HL-60 (cell line): ENCODE measurements at regions not wholly inside any gene's neighbourhood (a gene's known extent, or its start where the extent isn't known, plus 50 kb on each side); places are given as distances from the start of the nearest gene placed in this dataset.

ENCODE experiments used
- POLR2AphosphoS5 ChIP-seq: IDR thresholded peaks from 2 replicates; pipeline ENCODE4 v1.6.1; 2012; ENCODE audit warnings: low read depth
- REST ChIP-seq: IDR thresholded peaks from 2 replicates; pipeline ENCODE4 v1.6.1; 2012; ENCODE audit warnings: low read depth; ENCODE audit not compliant: insufficient replicate concordance
- TF ChIP-seq, protein P1 (sequence below): IDR thresholded peaks from one replicate; pipeline ENCODE4 v1.5.1; 2011; ENCODE audit warnings: low read length, control low read depth, inconsistent platforms; ENCODE audit not compliant: insufficient read depth

GRCh38 chr4:32525420-32525819 is 1805.3 kb downstream of the PCDH7 start:
- TF ChIP-seq, protein P1, sequence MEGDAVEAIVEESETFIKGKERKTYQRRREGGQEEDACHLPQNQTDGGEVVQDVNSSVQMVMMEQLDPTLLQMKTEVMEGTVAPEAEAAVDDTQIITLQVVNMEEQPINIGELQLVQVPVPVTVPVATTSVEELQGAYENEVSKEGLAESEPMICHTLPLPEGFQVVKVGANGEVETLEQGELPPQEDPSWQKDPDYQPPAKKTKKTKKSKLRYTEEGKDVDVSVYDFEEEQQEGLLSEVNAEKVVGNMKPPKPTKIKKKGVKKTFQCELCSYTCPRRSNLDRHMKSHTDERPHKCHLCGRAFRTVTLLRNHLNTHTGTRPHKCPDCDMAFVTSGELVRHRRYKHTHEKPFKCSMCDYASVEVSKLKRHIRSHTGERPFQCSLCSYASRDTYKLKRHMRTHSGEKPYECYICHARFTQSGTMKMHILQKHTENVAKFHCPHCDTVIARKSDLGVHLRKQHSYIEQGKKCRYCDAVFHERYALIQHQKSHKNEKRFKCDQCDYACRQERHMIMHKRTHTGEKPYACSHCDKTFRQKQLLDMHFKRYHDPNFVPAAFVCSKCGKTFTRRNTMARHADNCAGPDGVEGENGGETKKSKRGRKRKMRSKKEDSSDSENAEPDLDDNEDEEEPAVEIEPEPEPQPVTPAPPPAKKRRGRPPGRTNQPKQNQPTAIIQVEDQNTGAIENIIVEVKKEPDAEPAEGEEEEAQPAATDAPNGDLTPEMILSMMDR, result no peak
- TF ChIP-seq POLR2AphosphoS5 (no peak), REST (no peak)
